GM19351 (cell line): ENCODE measurements at regions not wholly inside any gene's neighbourhood (a gene's known extent, or its start where the extent isn't known, plus 50 kb on each side); places are given as distances from the start of the nearest gene placed in this dataset.

Experiments
- ATAC-seq: cut with Tn5 transposase; IDR thresholded peaks from one replicate; pipeline ENCODE4 v1.9.1; 2021; ENCODE audit warnings: mild to moderate bottlenecking, moderate library complexity; ENCODE audit not compliant: unreplicated experiment

GRCh38 chr3:102269406-102269805 lies 165.4 kb upstream of the ZPLD1 start:
- ATAC-seq = no peak

- ATAC-seq = no peak
Observed at GRCh38 chr3:102290241-102290640, 144.6 kb upstream of the ZPLD1 start.

GRCh38 chr3:102295756-102296155 lies 139.1 kb upstream of the ZPLD1 start:
- no peak for ATAC-seq

GRCh38 chr3:102297072-102297658 lies 137.7 kb upstream of the ZPLD1 start:
- no peak for ATAC-seq

GRCh38 chr3:102299125-102299877 lies 135.5 kb upstream of the ZPLD1 start:
- peak; percentile 45 for ATAC-seq

GRCh38 chr3:102301155-102301880 lies 133.5 kb upstream of the ZPLD1 start:
- peak; percentile 43 for ATAC-seq

GRCh38 chr3:102302020-102302419 lies 132.8 kb upstream of the ZPLD1 start:
- no peak for ATAC-seq

GRCh38 chr3:102304550-102304949 lies 130.3 kb upstream of the ZPLD1 start:
- no peak for ATAC-seq

- no peak for ATAC-seq
Observed at GRCh38 chr3:102307442-102307841, 127.4 kb upstream of the ZPLD1 start.

GRCh38 chr3:102329066-102329465 lies 105.7 kb upstream of the ZPLD1 start:
- ATAC-seq = no peak

- no peak for ATAC-seq
Observed at GRCh38 chr3:102329561-102329960, 105.3 kb upstream of the ZPLD1 start.

GRCh38 chr3:102332205-102332604 lies 102.6 kb upstream of the ZPLD1 start:
- no peak for ATAC-seq

GRCh38 chr3:102332934-102333333 lies 101.9 kb upstream of the ZPLD1 start:
- ATAC-seq = no peak

- ATAC-seq = no peak
Observed at GRCh38 chr3:102336130-102336529, 98.7 kb upstream of the ZPLD1 start.

GRCh38 chr3:102339671-102340070 lies 95.1 kb upstream of the ZPLD1 start:
- ATAC-seq = no peak

GRCh38 chr3:102346897-102347296 lies 87.9 kb upstream of the ZPLD1 start:
- no peak for ATAC-seq

- peak; percentile 36 for ATAC-seq
Observed at GRCh38 chr3:102348904-102349303, 85.9 kb upstream of the ZPLD1 start.

- ATAC-seq = no peak
Observed at GRCh38 chr3:102353148-102353547, 81.7 kb upstream of the ZPLD1 start.

GRCh38 chr3:102353805-102354204 lies 81.0 kb upstream of the ZPLD1 start:
- peak; percentile 51 for ATAC-seq

- no peak for ATAC-seq
Observed at GRCh38 chr3:102354818-102355515, 79.8 kb upstream of the ZPLD1 start.

- ATAC-seq = no peak
Observed at GRCh38 chr3:102356506-102356905, 78.3 kb upstream of the ZPLD1 start.
